ENCODE measurements at regions not wholly inside any gene's neighbourhood (a gene's known extent, or its start where the extent isn't known, plus 50 kb on each side); places are given as distances from the start of the nearest gene placed in this dataset.

GRCh38 chr18:39305766-39306165, 1740.2 kb upstream of the CELF4 start:
- TF ChIP-seq FOXK2 (IDR thresholded peaks at IDR 0.05) (no peak), CTBP1 (IDR thresholded peaks at IDR 0.05; ENCODE audit: borderline replicate concordance) (no peak), FOXA1 (IDR thresholded peaks at IDR 0.05) (no peak), TARDBP (IDR thresholded peaks at IDR 0.05) (no peak), BHLHE40 (IDR thresholded peaks at IDR 0.05; ENCODE audit: borderline replicate concordance) (no peak), ARNT (IDR thresholded peaks at IDR 0.05) (no peak)

All from HEK293T (cell line).